Osteocyte (in vitro differentiated cells): ENCODE measurements at regions not wholly inside any gene's neighbourhood (a gene's known extent, or its start where the extent isn't known, plus 50 kb on each side); places are given as distances from the start of the nearest gene placed in this dataset.
A peak's percentile ranks its signal among the peaks of the same experiment; 100 is the strongest.

ENCODE experiments used
- DNase-seq: peaks from one replicate; pipeline ENCODE4 v3.0.0; 2021; ENCODE audit warnings: mixed read lengths; ENCODE audit not compliant: unreplicated experiment; ENCODE audit errors: extremely low spot score
- H3K27ac Mint-ChIP-seq: one replicate; pipeline ENCODE4 v1.8.0; 2021; ENCODE audit warnings: mild to moderate bottlenecking, mixed read lengths; ENCODE audit not compliant: unreplicated experiment
- H3K27me3 Mint-ChIP-seq: one replicate; pipeline ENCODE4 v1.8.0; 2021; ENCODE audit warnings: mixed read lengths; ENCODE audit not compliant: unreplicated experiment
- H3K36me3 Mint-ChIP-seq: one replicate; pipeline ENCODE4 v1.8.0; 2021; ENCODE audit warnings: mixed read lengths; ENCODE audit not compliant: unreplicated experiment
- H3K4me1 Mint-ChIP-seq: one replicate; pipeline ENCODE4 v1.8.0; 2021; ENCODE audit warnings: mixed read lengths; ENCODE audit not compliant: unreplicated experiment
- H3K4me3 Mint-ChIP-seq: one replicate; pipeline ENCODE4 v1.8.0; 2021; ENCODE audit warnings: mild to moderate bottlenecking, moderate library complexity, mixed read lengths; ENCODE audit not compliant: unreplicated experiment
- H3K9me3 Mint-ChIP-seq: one replicate; pipeline ENCODE4 v1.8.0; 2021; ENCODE audit warnings: mixed read lengths; ENCODE audit not compliant: unreplicated experiment
- TF ChIP-seq, protein P1 (sequence below): fragments of 200-600 bp; sonication (generic); IDR thresholded peaks from 2 replicates; pipeline ENCODE4 v1.5.0; 2021; ENCODE audit warnings: antibody characterized with exemption, mild to moderate bottlenecking, moderate library complexity

DNA sequence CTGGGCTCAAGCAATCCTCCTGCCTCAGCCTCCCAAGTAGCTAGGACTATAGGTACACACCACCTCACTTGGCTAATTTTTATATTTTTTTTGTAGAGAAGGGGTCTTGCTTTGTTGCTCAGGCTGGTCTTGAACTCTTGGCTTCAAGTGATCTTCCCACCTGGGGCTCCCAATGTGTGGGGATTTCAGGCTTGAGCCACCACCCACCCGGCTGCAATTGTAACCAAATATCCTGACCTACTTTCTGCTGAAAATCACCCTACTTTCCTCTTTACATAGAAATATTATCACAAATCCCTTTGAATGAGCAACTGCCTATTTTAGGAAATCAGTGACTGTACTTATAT is 59.6 kb upstream of the ZNF608 start:
- DNase-seq: no peak
- TF ChIP-seq, protein P1, sequence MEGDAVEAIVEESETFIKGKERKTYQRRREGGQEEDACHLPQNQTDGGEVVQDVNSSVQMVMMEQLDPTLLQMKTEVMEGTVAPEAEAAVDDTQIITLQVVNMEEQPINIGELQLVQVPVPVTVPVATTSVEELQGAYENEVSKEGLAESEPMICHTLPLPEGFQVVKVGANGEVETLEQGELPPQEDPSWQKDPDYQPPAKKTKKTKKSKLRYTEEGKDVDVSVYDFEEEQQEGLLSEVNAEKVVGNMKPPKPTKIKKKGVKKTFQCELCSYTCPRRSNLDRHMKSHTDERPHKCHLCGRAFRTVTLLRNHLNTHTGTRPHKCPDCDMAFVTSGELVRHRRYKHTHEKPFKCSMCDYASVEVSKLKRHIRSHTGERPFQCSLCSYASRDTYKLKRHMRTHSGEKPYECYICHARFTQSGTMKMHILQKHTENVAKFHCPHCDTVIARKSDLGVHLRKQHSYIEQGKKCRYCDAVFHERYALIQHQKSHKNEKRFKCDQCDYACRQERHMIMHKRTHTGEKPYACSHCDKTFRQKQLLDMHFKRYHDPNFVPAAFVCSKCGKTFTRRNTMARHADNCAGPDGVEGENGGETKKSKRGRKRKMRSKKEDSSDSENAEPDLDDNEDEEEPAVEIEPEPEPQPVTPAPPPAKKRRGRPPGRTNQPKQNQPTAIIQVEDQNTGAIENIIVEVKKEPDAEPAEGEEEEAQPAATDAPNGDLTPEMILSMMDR: no peak
- Mint-ChIP-seq H3K27ac (no peak overlapping the region), H3K4me1 (peaks cover 27% of the 10 kb centered on the region), H3K36me3 (no peaks in the 10 kb centered on the region), H3K27me3 (no peaks in the 10 kb centered on the region), H3K4me3 (no peak overlapping the region), H3K9me3 (no peaks in the 10 kb centered on the region)

DNA sequence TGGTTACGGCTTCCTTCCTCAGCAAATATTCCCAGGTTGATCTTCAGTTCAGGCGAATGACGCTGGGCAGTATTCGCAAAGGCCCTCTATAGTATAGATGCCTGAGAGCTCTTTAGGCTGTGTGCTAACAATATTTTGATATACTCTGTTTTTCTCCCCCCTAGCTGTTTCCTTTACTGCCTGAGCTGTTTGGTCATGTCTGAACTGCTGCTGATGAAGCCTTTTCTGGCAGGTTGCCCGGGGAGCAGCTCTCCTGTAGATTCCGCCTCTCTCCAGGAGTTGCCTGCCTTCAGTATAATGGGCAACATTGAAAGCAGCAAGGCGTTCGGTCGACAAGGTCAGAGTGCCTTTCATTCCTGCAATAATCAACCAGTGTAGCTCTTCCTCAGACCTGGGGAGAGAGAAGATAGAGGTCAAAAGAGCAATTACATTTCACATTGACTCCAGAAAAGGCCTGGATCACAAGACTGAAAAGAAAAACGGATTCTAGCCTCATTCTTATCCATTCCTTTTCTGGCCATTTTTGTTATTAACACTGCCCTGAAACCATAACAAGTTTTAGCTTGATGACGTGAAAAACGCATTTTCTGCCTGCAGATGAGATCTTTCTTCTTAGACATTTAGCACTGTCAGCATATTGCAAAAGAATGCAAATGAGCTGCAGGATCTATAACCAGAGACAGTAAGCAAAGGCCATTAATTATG is 60.1 kb upstream of the ZNF608 start:
- no peaks in the 10 kb centered on the region for H3K27me3 Mint-ChIP-seq
- peaks cover 22% of the 10 kb centered on the region for H3K4me1 Mint-ChIP-seq
- no peaks in the 10 kb centered on the region for H3K36me3 Mint-ChIP-seq
- no peak overlapping the region for H3K4me3 Mint-ChIP-seq
- no peaks in the 10 kb centered on the region for H3K9me3 Mint-ChIP-seq
- DNase-seq: peak; percentile 94
- H3K27ac Mint-ChIP-seq: no peak overlapping the region
- TF ChIP-seq, protein P1: no peak

DNA sequence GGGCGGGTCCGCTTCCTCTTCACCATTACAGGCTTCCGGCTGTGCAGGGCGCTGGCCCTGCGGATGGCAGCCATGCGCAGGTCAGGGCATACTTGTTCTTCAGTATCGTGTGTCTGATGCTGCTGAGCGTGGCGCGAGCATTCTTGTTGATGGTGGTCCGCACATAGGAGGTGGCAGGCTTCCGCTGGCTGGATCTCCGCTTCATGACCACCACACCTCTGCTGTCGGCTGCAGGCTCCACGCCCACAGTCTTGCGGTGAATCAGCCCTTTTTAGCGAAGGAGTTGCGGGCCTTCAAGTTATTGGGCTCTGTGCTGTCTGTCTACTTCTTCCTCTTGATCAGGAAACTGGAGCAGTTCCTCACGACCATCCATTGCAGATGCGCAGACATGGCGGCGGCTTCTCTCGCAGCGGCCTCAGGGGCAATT is 62.4 kb upstream of the ZNF608 start:
- H3K27me3 Mint-ChIP-seq: no peaks in the 10 kb centered on the region
- H3K4me3 Mint-ChIP-seq: no peak overlapping the region
- no peaks in the 10 kb centered on the region for H3K36me3 Mint-ChIP-seq
- TF ChIP-seq, protein P1: no peak
- H3K27ac Mint-ChIP-seq: no peak overlapping the region
- no peaks in the 10 kb centered on the region for H3K9me3 Mint-ChIP-seq
- peaks cover 13% of the 10 kb centered on the region for H3K4me1 Mint-ChIP-seq
- no peak for DNase-seq

DNA sequence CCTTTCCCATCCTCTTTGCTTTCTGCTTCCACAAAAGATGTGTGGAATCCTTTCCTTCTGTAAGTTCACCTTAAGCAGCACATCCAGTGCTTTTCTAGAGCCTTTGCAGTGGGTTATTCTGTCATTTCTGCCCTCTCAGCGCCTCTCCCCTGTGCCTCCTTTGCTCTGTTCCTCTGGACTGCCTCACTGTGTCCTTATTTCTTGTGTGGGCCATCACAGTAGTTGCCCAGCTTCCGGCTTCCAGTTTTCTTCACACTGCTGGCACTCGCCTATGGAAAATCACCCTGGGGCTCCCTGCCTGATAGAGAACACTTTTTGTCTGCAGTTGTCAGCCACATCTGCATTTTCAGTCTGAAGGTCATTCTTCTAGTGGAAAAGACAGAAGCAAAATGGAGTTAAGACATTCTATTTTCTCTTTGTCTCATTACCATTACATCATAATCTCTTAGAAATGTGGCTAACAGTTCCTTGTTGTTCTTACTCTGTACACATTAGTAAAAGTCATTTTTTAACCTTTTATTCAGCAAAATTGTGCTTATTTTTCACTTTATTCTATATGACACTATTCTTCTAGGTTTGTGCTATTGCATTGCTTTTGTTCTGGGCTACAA is 64.1 kb upstream of the ZNF608 start:
- Mint-ChIP-seq H3K4me3 (no peak overlapping the region), H3K9me3 (no peaks in the 10 kb centered on the region), H3K27me3 (no peaks in the 10 kb centered on the region), H3K4me1 (peaks cover 7% of the 10 kb centered on the region), H3K27ac (peak overlapping the region; percentile 65), H3K36me3 (no peaks in the 10 kb centered on the region)
- TF ChIP-seq, protein P1: no peak
- no peak for DNase-seq

DNA sequence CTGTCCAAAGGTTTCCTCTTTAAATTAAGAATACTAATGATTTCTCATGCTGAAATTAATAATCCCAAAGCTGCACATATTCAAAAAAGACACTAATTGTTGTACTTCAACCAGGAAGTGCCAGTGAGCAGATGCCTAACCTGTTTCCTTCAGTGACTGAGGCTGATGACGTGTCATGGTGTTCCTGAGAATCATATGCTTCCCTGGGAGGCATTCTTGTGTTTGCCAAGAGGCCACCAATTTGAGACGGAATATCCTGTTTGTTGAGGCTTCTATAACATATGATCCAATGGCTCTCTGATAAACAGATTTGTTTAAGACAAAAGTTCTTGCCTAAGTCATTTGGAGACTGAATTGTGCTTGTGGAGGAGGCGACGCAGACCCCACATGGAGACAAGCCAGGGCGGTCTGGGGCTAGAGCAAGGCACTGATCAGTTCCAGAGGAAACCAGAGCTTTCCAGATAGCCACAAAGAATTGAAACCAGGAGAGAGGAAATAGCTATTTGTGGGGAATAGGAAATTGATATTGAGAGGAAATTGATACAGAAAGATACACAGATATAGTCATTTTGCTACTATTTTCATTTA is 66.4 kb upstream of the ZNF608 start:
- Mint-ChIP-seq H3K36me3 (no peaks in the 10 kb centered on the region), H3K9me3 (no peaks in the 10 kb centered on the region), H3K4me3 (no peak overlapping the region), H3K27me3 (no peaks in the 10 kb centered on the region), H3K4me1 (peaks cover 7% of the 10 kb centered on the region), H3K27ac (no peak overlapping the region)
- TF ChIP-seq, protein P1: no peak
- DNase-seq: no peak
